Ovary (tissue), 7 donors: ENCODE measurements at regions not wholly inside any gene's neighbourhood (a gene's known extent, or its start where the extent isn't known, plus 50 kb on each side); places are given as distances from the start of the nearest gene placed in this dataset.

Source experiments
- DNase-seq, 5 donors: peaks; one replicate each; pipeline ENCODE4 v3.0.0-alpha.2; 2019 to 2020
- H3K27ac ChIP-seq, 2 donors: fragments of 200-600 bp; one replicate each; pipeline versions ENCODE4 v1.5.1 to v1.8.0; 2019 to 2022
- H3K27me3 ChIP-seq: fragments of 200-600 bp; one replicate; pipeline ENCODE4 v1.8.0; 2022
- H3K36me3 ChIP-seq: fragments of 200-600 bp; sonication (generic); one replicate; pipeline ENCODE4 v1.5.1; 2019
- H3K4me1 ChIP-seq: one replicate; pipeline ENCODE4 v1.8.1; 2013; ENCODE audit warnings: mild to moderate bottlenecking, moderate library complexity; ENCODE audit not compliant: insufficient read depth
- H3K4me3 ChIP-seq: fragments of 200-600 bp; sonication (generic); one replicate; pipeline ENCODE4 v1.5.1; 2017
- H3K9me3 ChIP-seq, 2 donors: fragments of 200-600 bp in 1 of 2; sonication (generic) in 1 of 2; one replicate each; pipeline versions ENCODE4 v1.5.1 to v1.8.1; 2013 to 2019; ENCODE audit warnings: mild to moderate bottlenecking in 1 of 2, moderate library complexity in 1 of 2
- EP300 ChIP-seq: sonication (generic); formaldehyde crosslinking; IDR thresholded peaks from one replicate; pipeline ENCODE4 v1.6.1; 2017; ENCODE audit warnings: antibody characterized with exemption
- POLR2A ChIP-seq: fragments of 450-650 bp; IDR thresholded peaks from one replicate; pipeline ENCODE4 v1.6.1; 2017; ENCODE audit warnings: antibody characterized with exemption, mild to moderate bottlenecking, moderate library complexity
- WGBS, 3 donors: extraction: QIAGEN DNeasy Blood & Tissue Kit in 1 of 3; methylation state at CpG; one replicate each; pipeline versions ENCODE4 v1.1.5 to v1.1.7; 2013 to 2017; 5-methylcytosine and 5-hydroxymethylcytosine counted together
- intact Hi-C, 4 donors: fragments of 100-400 bp; cut with DNase I; formaldehyde crosslinking; loops; one replicate each; pipeline versions ENCODE4 v1.11.0 to v1.15.1; 2022 to 2023
- TF ChIP-seq, protein P1 (sequence below), 3 donors: fragments of 450-650 bp in 2 of 3; fragments of 200-600 bp in 1 of 3; IDR thresholded peaks; one replicate each; pipeline versions ENCODE4 v1.5.1 to v1.8.0; 2016 to 2022; ENCODE audit warnings: antibody characterized with exemption in 3 of 3, mild to moderate bottlenecking in 1 of 3
- donor health status: DM: no; HTN: no; CAD: no; lungs with moderate emphysema.
- donor health status: DM: no; HTN: no; CAD: no.
- donor health status: Bipolar disorder and iron deficiency.
- donor health status: DM: no; HTN: no; CAD: no.
- donor health status: DM: yes; HTN: yes; CAD: no.

- Histone ChIP-seq H3K36me3 (no peaks in the 10 kb centered on the region), H3K4me3 (no peak overlapping the region), H3K27me3 (no peaks in the 10 kb centered on the region), H3K27ac (no peak overlapping the region), H3K9me3 (no peaks in the 10 kb centered on the region), H3K4me1 (no peaks in the 10 kb centered on the region)
- TF ChIP-seq POLR2A: no peak
- no peak for TF ChIP-seq EP300
- TF ChIP-seq, protein P1, sequence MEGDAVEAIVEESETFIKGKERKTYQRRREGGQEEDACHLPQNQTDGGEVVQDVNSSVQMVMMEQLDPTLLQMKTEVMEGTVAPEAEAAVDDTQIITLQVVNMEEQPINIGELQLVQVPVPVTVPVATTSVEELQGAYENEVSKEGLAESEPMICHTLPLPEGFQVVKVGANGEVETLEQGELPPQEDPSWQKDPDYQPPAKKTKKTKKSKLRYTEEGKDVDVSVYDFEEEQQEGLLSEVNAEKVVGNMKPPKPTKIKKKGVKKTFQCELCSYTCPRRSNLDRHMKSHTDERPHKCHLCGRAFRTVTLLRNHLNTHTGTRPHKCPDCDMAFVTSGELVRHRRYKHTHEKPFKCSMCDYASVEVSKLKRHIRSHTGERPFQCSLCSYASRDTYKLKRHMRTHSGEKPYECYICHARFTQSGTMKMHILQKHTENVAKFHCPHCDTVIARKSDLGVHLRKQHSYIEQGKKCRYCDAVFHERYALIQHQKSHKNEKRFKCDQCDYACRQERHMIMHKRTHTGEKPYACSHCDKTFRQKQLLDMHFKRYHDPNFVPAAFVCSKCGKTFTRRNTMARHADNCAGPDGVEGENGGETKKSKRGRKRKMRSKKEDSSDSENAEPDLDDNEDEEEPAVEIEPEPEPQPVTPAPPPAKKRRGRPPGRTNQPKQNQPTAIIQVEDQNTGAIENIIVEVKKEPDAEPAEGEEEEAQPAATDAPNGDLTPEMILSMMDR (IDR thresholded peaks at IDR 0.05): no peak
- intact Hi-C loops: no loop called here
- no peak for DNase-seq
These were observed 766.2 kb upstream of the LRRC4C start for GRCh38 chr11:42225664-42226063.

GRCh38 chr11:42232673-42233072 is 773.2 kb upstream of the LRRC4C start:
- H3K4me3 ChIP-seq: no peak overlapping the region
- no peak overlapping the region for H3K27ac ChIP-seq
- no peak for DNase-seq
- no peaks in the 10 kb centered on the region for H3K36me3 ChIP-seq
- no peaks in the 10 kb centered on the region for H3K9me3 ChIP-seq
- intact Hi-C loops: no loop called here
- H3K4me1 ChIP-seq: no peaks in the 10 kb centered on the region
- TF ChIP-seq, protein P1 (IDR thresholded peaks at IDR 0.05): no peak
- no peak for TF ChIP-seq EP300
- no peak for TF ChIP-seq POLR2A
- H3K27me3 ChIP-seq: no peaks in the 10 kb centered on the region
- WGBS, 3 donors: 78 to 86% (median 79%) methylated on average over 5 of the region's 5 CpGs

DNA sequence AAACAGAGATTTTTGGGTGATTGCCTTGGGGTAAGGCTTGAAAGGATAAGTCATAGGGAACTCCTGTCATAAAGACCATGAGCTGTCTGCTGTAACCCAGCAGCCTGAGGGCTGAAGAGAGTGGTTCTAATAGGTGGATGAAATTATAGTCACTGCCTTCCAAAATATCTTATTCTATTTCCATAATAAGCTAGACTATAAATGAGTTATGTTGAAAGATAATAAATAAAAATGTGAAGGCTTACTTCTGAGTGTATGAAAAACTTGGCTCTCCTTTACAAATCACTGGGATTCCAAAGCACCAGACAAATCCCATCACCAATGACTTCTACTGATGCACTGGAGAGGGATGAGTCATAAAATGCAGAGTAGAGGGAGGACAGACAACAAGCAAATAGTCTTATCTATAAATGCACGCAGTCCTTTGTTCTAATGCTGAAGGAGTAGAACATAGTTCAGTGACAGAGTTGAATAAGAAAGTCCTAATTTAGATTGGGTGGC is 775.0 kb upstream of the LRRC4C start:
- Histone ChIP-seq H3K27me3 (no peaks in the 10 kb centered on the region), H3K36me3 (no peaks in the 10 kb centered on the region), H3K9me3 (no peaks in the 10 kb centered on the region), H3K4me3 (no peak overlapping the region), H3K27ac (no peak overlapping the region), H3K4me1 (no peaks in the 10 kb centered on the region)
- WGBS, 3 donors: 5 to 10% (median 7%) methylated on average over 1 of the region's 1 CpG
- no peak for TF ChIP-seq POLR2A
- TF ChIP-seq, protein P1 (IDR thresholded peaks at IDR 0.05): no peak
- no peak for TF ChIP-seq EP300
- intact Hi-C loops: no loop called here
- no peak for DNase-seq

DNA sequence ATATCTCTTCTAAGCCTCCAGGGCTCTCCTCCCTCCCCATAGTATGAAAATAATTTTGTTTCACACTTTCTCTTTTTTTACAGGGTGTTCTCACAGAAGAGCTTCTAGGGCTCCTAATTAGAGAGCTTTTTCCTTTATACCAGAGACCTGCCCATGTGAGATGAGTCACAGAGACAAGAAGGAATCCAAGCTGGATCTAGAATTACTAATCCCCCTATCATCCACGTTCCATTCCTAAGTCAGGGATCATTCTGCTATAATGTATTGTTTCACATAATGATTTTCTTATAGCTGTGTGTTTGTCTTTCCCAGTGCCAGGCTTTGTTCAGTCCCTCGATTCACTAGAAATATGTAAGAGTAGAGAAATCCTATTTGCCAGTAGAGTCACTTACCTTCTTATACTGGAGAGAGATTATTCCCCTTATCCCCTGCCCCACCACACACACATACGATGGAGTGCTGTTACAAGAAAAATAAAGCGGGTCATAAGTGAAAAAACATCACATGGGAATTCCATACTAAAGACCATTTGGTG is 778.3 kb upstream of the LRRC4C start:
- H3K27ac ChIP-seq: no peak overlapping the region
- no peaks in the 10 kb centered on the region for H3K27me3 ChIP-seq
- no peak for DNase-seq
- no peaks in the 10 kb centered on the region for H3K36me3 ChIP-seq
- no peaks in the 10 kb centered on the region for H3K9me3 ChIP-seq
- WGBS, 3 donors: 51 to 79% (median 52%) methylated on average over 4 of the region's 4 CpGs
- intact Hi-C loops: no loop called here
- H3K4me3 ChIP-seq: no peak overlapping the region
- TF ChIP-seq, protein P1 (IDR thresholded peaks at IDR 0.05): no peak
- TF ChIP-seq POLR2A: no peak
- no peak for TF ChIP-seq EP300
- no peaks in the 10 kb centered on the region for H3K4me1 ChIP-seq
